HepG2 (cell line): ENCODE measurements at regions not wholly inside any gene's neighbourhood (a gene's known extent, or its start where the extent isn't known, plus 50 kb on each side); places are given as distances from the start of the nearest gene placed in this dataset.

Experiments used
- ATAC-seq: fragments of 200-7000 bp; cut with Tn5 transposase; 3 replicates; pipeline ENCODE4 v1.9.1; 2020; ENCODE audit warnings: mild to moderate bottlenecking, moderate library complexity
- BruUV-seq: library from RNA; stranded (reverse); fragments of 400-500 nt; replicated peaks from 2 replicates; lab custom pipeline; 2021; lab: Mats Ljungman, UMichigan
- CTCF ChIA-PET: fragments of 300-600 bp; formaldehyde crosslinking; extraction: SDS; loops from one replicate; lab custom pipeline; 2021; ENCODE audit warnings: low total read pairs, inconsistent platforms, low intra/inter-chr PET ratio; lab: Yijun Ruan, JAX
- POLR2A ChIA-PET: fragments of 350-600 bp; sonication (Branson Sonifier 250); formaldehyde crosslinking; loops from one replicate; lab custom pipeline; 2020; ENCODE audit warnings: antibody characterized with exemption, inconsistent platforms; lab: Yijun Ruan, JAX
- DNase-seq: peaks from one replicate; pipeline ENCODE4 v3.0.0-alpha.2; 2015; ENCODE audit warnings: low spot score
- FAIRE-seq: peaks from 3 replicates; lab custom pipeline; 2011; peaks lifted over from hg19 to GRCh38; lab: Jason Lieb, UNC
- H2AFZ ChIP-seq: one replicate; pipeline ENCODE4 v1.6.1; 2011; ENCODE audit warnings: low read length, inconsistent platforms
- H3K27ac ChIP-seq: fragments of 300-600 bp; 3 replicates; pipeline ENCODE4 v1.8.0; 2011; ENCODE audit warnings: mixed run types, mild to moderate bottlenecking, mixed read lengths, low read length, inconsistent platforms; ENCODE audit not compliant: insufficient read depth; ENCODE audit errors: extremely low read length
- H3K27me3 ChIP-seq, 2 experiments: fragments of 200-600 bp in 1 of 2; 2 replicates in 1 of 2; 3 replicates in 1 of 2; pipeline versions ENCODE4 v1.6.0 to v1.8.0; 2011; ENCODE audit warnings: low read length in 2 of 2, mild to moderate bottlenecking in 2 of 2, moderate library complexity in 2 of 2, inconsistent platforms in 1 of 2; ENCODE audit not compliant: insufficient read depth in 2 of 2, control insufficient read depth in 1 of 2
- H3K36me3 ChIP-seq, 2 experiments: fragments of 200-600 bp in 1 of 2; replicated peaks in 1 of 2; 2 replicates in 1 of 2; 3 replicates in 1 of 2; pipeline versions ENCODE4 v1.5.1 to v1.8.0; 2011; ENCODE audit warnings: low read length in 2 of 2, inconsistent platforms in 1 of 2; ENCODE audit not compliant: insufficient read depth in 2 of 2, control insufficient read depth in 1 of 2
- H3K4me1 ChIP-seq: 2 replicates; pipeline ENCODE4 v1.5.1; 2012; ENCODE audit warnings: low read length, inconsistent platforms; ENCODE audit not compliant: insufficient read depth
- H3K4me2 ChIP-seq: 2 replicates; pipeline ENCODE4 v1.6.0; 2011; ENCODE audit warnings: low read depth, low read length, inconsistent platforms
- H3K4me3 ChIP-seq, 3 experiments: fragments of 200-600 bp in 1 of 3; sonication (generic), shearing (Covaris generic) in 1 of 3; replicated peaks in 1 of 3; 2 replicates each; pipeline ENCODE4 v1.5.1; 2011 to 2016; ENCODE audit warnings: low read length in 3 of 3, inconsistent platforms in 2 of 3, low read depth in 2 of 3, mild to moderate bottlenecking in 2 of 3, control low read depth in 1 of 3, mixed read lengths in 1 of 3; ENCODE audit not compliant: insufficient read depth in 1 of 3
- H3K79me2 ChIP-seq: one replicate; pipeline ENCODE4 v1.6.1; 2011; ENCODE audit warnings: low read length, inconsistent platforms; ENCODE audit not compliant: insufficient read depth
- H3K9ac ChIP-seq: 2 replicates; pipeline ENCODE4 v1.6.0; 2011; ENCODE audit warnings: mild to moderate bottlenecking, low read depth, low read length, inconsistent platforms; ENCODE audit not compliant: insufficient read depth
- H3K9me3 ChIP-seq: 2 replicates; pipeline ENCODE4 v1.5.1; 2012; ENCODE audit warnings: mild to moderate bottlenecking, low read length
- H4K20me1 ChIP-seq: 2 replicates; pipeline ENCODE4 v1.6.0; 2011; ENCODE audit warnings: inconsistent platforms, mild to moderate bottlenecking, low read length, moderate library complexity; ENCODE audit not compliant: insufficient read depth
- DPF2 ChIP-seq: sonication (generic); formaldehyde crosslinking; IDR thresholded peaks from 2 replicates; pipeline ENCODE4 v1.4.0; 2020; ENCODE audit warnings: mild to moderate bottlenecking, low read depth, missing genetic modification reagents, borderline replicate concordance
- KIAA2018 ChIP-seq: sonication (generic); formaldehyde crosslinking; IDR thresholded peaks from 2 replicates; pipeline ENCODE4 v1.5.0; 2020; ENCODE audit warnings: mild to moderate bottlenecking, missing genetic modification reagents, borderline replicate concordance
- MIXL1 ChIP-seq: IDR thresholded peaks from 2 replicates; pipeline ENCODE4 v1.6.1; 2016
- PLSCR1 ChIP-seq: sonication (generic); formaldehyde crosslinking; IDR thresholded peaks from 2 replicates; pipeline ENCODE4 v1.5.0; 2020; ENCODE audit warnings: missing genetic modification reagents, mild to moderate bottlenecking, borderline replicate concordance
- PTBP1 ChIP-seq: fragments of 200-400 bp; formaldehyde crosslinking; IDR thresholded peaks from 2 replicates; pipeline ENCODE4 v1.6.1; 2018; ENCODE audit warnings: low read length, low read depth; ENCODE audit not compliant: poor library complexity, severe bottlenecking
- SPEN ChIP-seq: sonication (generic); formaldehyde crosslinking; IDR thresholded peaks from 2 replicates; pipeline ENCODE4 v1.5.1; 2020; ENCODE audit warnings: low read depth, mild to moderate bottlenecking, missing genetic modification reagents
- ZNF343 ChIP-seq: sonication (generic); formaldehyde crosslinking; IDR thresholded peaks from 2 replicates; pipeline ENCODE4 v1.4.0; 2020; ENCODE audit warnings: mild to moderate bottlenecking, missing genetic modification reagents
- ZNF558 ChIP-seq: sonication (generic); formaldehyde crosslinking; IDR thresholded peaks from 2 replicates; pipeline ENCODE4 v1.9.0; 2022; ENCODE audit warnings: mild to moderate bottlenecking, missing genetic modification reagents, borderline replicate concordance
- WGBS: methylation state at CpG from one replicate; pipeline ENCODE4 v1.1.6; 2017; ENCODE audit warnings: low lambda C conversion rate; 5-methylcytosine and 5-hydroxymethylcytosine counted together
- in situ Hi-C: cut with HindIII; loops from 2 replicates; pipeline ENCODE4 v1.10.0; 2017; ENCODE audit warnings: low pct_unique_long_range_greater_than_20kb; ENCODE audit not compliant: extremely low pct_ligation_motif_present
- intact Hi-C: fragments of 100-400 bp; cut with micrococcal nuclease; formaldehyde crosslinking; loops from one replicate; pipeline ENCODE4 v1.10.0; 2022; ENCODE audit not compliant: unreplicated experiment

- TF ChIP-seq KIAA2018 = no peak
Measured at GRCh38 chr7:12870219-12870618, 182.8 kb downstream of the ARL4A start (continued).

GRCh38 chr7:12872487-12872886, 185.1 kb downstream of the ARL4A start:
- ChIA-PET POLR2A (no interaction called here), CTCF (no interaction called here)
- Histone ChIP-seq H3K4me2 (no peak overlapping the region), H2AFZ (no peak overlapping the region), H3K9me3 (no peaks in the 10 kb centered on the region), H3K79me2 (no peaks in the 10 kb centered on the region), H3K4me3 (no peak overlapping the region), H3K27me3 (no peaks in the 10 kb centered on the region)
- in situ Hi-C loops = no loop called here
- ATAC-seq = no peak
- WGBS = 39% methylated on average over 6 of the region's 6 CpGs
- no peak for DNase-seq
- TF ChIP-seq ZNF558 (CRISPR knock-in tag) (no peak), PTBP1 (no peak), SPEN (no peak), PLSCR1 (CRISPR knock-in tag) (no peak), MIXL1 (CRISPR knock-in tag) (no peak), ZNF343 (CRISPR knock-in tag) (no peak), DPF2 (CRISPR knock-in tag) (no peak)
- TF ChIP-seq, all 625 proteins: peak for 0
- Histone ChIP-seq H4K20me1 (no peaks in the 10 kb centered on the region), H3K4me1 (no peaks in the 10 kb centered on the region), H3K9ac (no peak overlapping the region), H3K36me3 (no peaks in the 10 kb centered on the region), H3K27ac (no peak overlapping the region)
- no peak for FAIRE-seq
- intact Hi-C loops = no loop called here
- BruUV-seq = no TSS peak
